ENCODE measurements at regions not wholly inside any gene's neighbourhood (a gene's known extent, or its start where the extent isn't known, plus 50 kb on each side); places are given as distances from the start of the nearest gene placed in this dataset.

- H3K4me3 ChIP-seq (ENCODE audit: low read depth, low read length), result no peak overlapping the region
- DNase-seq (ENCODE audit: low read depth), result no peak
Measured at GRCh38 chr6:91126876-91127275, 540.0 kb upstream of the MAP3K7 start.

DNA sequence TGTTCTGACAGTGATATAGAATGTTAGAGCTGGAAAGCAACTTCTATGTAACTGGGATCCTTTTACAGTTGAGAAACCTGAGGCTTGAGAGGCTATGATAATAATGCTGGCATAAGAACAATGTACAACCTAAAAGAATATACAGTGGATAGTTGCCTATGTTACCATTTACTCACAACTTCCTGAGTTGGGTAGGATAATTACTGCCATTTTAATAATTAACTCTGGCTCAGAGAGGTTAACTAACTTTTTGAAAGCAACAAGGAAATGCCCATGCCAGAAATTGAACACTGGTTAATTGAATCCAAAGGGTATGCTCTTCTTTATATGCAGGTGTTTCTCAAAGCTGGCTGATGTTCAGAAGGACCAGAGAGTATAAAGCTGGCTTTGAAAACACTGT lies 530.7 kb upstream of the MAP3K7 start:
- H3K4me3 ChIP-seq (ENCODE audit: low read depth, low read length), result no peak overlapping the region
- no peak for TF ChIP-seq CTCF (IDR thresholded peaks at IDR 0.05; ENCODE audit: control insufficient read depth, extremely low read depth, insufficient read depth)
- no peak for DNase-seq (ENCODE audit: low read depth)

More at GRCh38 chr6:91126876-91127275, 540.0 kb upstream of the MAP3K7 start:
- TF ChIP-seq CTCF (IDR thresholded peaks at IDR 0.05; ENCODE audit: control insufficient read depth, extremely low read depth, insufficient read depth), result no peak

DNA sequence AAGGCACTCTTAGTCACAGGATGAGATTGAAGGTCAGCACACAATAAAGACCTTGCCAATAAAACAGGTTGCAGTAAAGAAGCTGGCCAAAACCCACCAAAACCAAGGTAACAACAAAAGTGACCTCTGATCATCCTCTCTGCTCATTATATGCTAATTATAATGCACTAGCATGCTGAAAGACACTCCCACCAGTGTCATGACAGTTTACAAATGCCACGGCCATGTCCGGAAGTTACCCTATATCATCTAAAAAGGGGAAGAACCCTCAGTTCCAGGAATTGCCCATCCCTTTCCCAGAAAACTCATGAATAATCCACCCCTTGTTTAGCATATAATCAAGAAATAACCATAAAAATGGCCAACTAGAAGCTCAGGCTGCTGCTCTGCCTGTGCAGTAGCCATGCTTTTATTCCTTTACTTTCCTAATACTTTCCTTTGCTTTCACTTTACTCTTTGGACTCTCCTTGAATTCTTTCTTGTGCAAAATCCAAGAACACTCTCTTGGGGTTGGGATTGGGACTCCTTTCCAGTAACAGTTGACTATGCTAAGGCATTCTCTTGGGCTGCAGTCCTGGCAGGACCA lies 527.3 kb upstream of the MAP3K7 start:
- DNase-seq (ENCODE audit: low read depth), result no peak
- no peak overlapping the region for H3K4me3 ChIP-seq (ENCODE audit: low read depth, low read length)
- no peak for TF ChIP-seq CTCF (IDR thresholded peaks at IDR 0.05; ENCODE audit: control insufficient read depth, extremely low read depth, insufficient read depth)

DNA sequence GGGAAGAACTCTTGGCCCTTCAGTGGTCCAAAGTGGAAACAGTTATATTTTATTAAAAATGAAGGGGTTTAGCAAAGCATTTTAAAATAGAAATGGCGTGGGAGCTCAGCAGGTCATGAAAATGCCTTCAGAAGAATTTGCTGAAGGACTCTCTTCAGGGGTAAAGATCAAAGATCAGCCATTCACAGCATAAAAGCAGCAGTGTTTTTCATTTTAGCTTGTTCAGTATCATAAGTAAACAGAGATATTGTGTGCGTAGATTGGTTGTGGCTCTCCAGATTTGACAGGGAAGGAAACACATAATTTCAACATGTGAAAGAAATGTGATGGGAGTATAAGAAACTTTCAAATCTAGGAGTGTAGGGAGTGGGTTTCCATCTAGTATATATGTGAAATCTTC lies 519.2 kb upstream of the MAP3K7 start:
- H3K4me3 ChIP-seq (ENCODE audit: low read depth, low read length), result no peak overlapping the region
- no peak for DNase-seq (ENCODE audit: low read depth)
- TF ChIP-seq CTCF (IDR thresholded peaks at IDR 0.05; ENCODE audit: control insufficient read depth, extremely low read depth, insufficient read depth), result no peak

DNA sequence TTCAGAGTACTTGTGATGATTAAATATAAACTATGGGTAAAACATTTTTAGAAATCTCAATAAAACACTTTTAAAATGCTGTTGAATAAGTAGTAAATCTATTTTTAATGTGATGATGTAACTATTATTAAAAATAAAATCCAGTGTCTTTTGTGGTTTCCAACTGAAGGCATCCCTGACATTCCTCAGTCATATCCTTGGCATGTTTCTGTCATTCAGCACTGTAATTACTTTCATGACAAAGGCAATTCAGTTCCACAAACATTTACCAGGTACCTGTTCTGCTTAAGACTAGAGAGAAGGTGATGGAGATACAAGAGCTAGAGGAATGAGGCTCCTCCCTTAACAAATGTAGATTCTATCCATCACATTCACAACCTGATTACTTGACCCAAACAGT lies 518.7 kb upstream of the MAP3K7 start:
- DNase-seq (ENCODE audit: low read depth), result no peak
- no peak for TF ChIP-seq CTCF (IDR thresholded peaks at IDR 0.05; ENCODE audit: control insufficient read depth, extremely low read depth, insufficient read depth)
- no peak overlapping the region for H3K4me3 ChIP-seq (ENCODE audit: low read depth, low read length)

- TF ChIP-seq CTCF (IDR thresholded peaks at IDR 0.05; ENCODE audit: control insufficient read depth, extremely low read depth, insufficient read depth), result no peak
- no peak overlapping the region for H3K4me3 ChIP-seq (ENCODE audit: low read depth, low read length)
- no peak for DNase-seq (ENCODE audit: low read depth)
Measured at GRCh38 chr6:91099479-91099878, 512.6 kb upstream of the MAP3K7 start.

- DNase-seq (ENCODE audit: low read depth), result no peak
Measured at GRCh38 chr6:91098006-91098405, 511.1 kb upstream of the MAP3K7 start.

More at GRCh38 chr6:91098006-91098405, 511.1 kb upstream of the MAP3K7 start:
- no peak overlapping the region for H3K4me3 ChIP-seq (ENCODE audit: low read depth, low read length)
- no peak for TF ChIP-seq CTCF (IDR thresholded peaks at IDR 0.05; ENCODE audit: control insufficient read depth, extremely low read depth, insufficient read depth)
